Natural killer cell (primary cell): ENCODE measurements at regions not wholly inside any gene's neighbourhood (a gene's known extent, or its start where the extent isn't known, plus 50 kb on each side); places are given as distances from the start of the nearest gene placed in this dataset.

Experiments used
- ATAC-seq, 3 donors: fragments of 150-1000 bp in 2 of 3; fragments of 200-7000 bp in 1 of 3; cut with Tn5 transposase; 1 replicate in 1 of 3; 2 replicates in 2 of 3; pipeline ENCODE4 v1.10.0; 2021; ENCODE audit warnings: mild to moderate bottlenecking in 2 of 3, moderate library complexity in 2 of 3
- DNase-seq, 2 donors: peaks; one replicate each; pipeline versions ENCODE4 v3.0.0 to v3.0.0-alpha.2; 2013 to 2021; ENCODE audit warnings: mixed read lengths in 1 of 2
- H3K27ac ChIP-seq: one replicate; pipeline ENCODE4 v1.5.1; 2013; ENCODE audit warnings: mild to moderate bottlenecking, low read length
- H3K27me3 ChIP-seq: one replicate; pipeline ENCODE4 v1.6.1; 2013; ENCODE audit warnings: low read length; ENCODE audit not compliant: control insufficient read depth, insufficient read depth
- H3K36me3 ChIP-seq: one replicate; pipeline ENCODE4 v1.6.1; 2013; ENCODE audit warnings: low read length; ENCODE audit not compliant: control insufficient read depth, insufficient read depth
- H3K4me1 ChIP-seq: one replicate; pipeline ENCODE4 v1.6.1; 2013; ENCODE audit warnings: low read length; ENCODE audit not compliant: control insufficient read depth, insufficient read depth
- H3K4me3 ChIP-seq: one replicate; pipeline ENCODE4 v1.5.1; 2013; ENCODE audit warnings: low read length
- H3K9me3 ChIP-seq: one replicate; pipeline ENCODE4 v1.6.1; 2013; ENCODE audit warnings: low read length; ENCODE audit not compliant: control insufficient read depth, insufficient read depth
- H3K27ac Mint-ChIP-seq, 2 donors: one replicate each; pipeline ENCODE4 v1.8.0; 2022; ENCODE audit warnings: mild to moderate bottlenecking in 2 of 2, mixed read lengths in 2 of 2, moderate library complexity in 1 of 2
- H3K27me3 Mint-ChIP-seq, 2 donors: one replicate each; pipeline ENCODE4 v1.8.0; 2022; ENCODE audit warnings: low read depth in 2 of 2, mixed read lengths in 2 of 2
- H3K36me3 Mint-ChIP-seq: one replicate; pipeline ENCODE4 v1.8.0; 2022; ENCODE audit warnings: mixed read lengths
- H3K4me1 Mint-ChIP-seq, 2 donors: one replicate each; pipeline ENCODE4 v1.8.0; 2022; ENCODE audit warnings: mixed read lengths in 2 of 2
- H3K4me3 Mint-ChIP-seq: one replicate; pipeline ENCODE4 v1.8.0; 2022; ENCODE audit warnings: mild to moderate bottlenecking, moderate library complexity, mixed read lengths
- H3K9me3 Mint-ChIP-seq, 2 donors: one replicate each; pipeline ENCODE4 v1.8.0; 2022; ENCODE audit warnings: mixed read lengths in 2 of 2
- CTCF ChIP-seq: fragments of 200-600 bp; IDR thresholded peaks from one replicate; pipeline ENCODE4 v1.8.0; 2022; ENCODE audit warnings: antibody characterized with exemption
- WGBS: methylation state at CpG from one replicate; pipeline ENCODE4 v1.1.7; 2013; ENCODE audit warnings: missing lambda C conversion rate; ENCODE audit not compliant: insufficient coverage; 5-methylcytosine and 5-hydroxymethylcytosine counted together
- intact Hi-C: fragments of 100-400 bp; cut with micrococcal nuclease; formaldehyde crosslinking; loops from one replicate; pipeline ENCODE4 v1.14.2; 2022

- H3K4me3 ChIP-seq = no peak overlapping the region
- H3K9me3 Mint-ChIP-seq = no peaks in the 10 kb centered on the region
- H3K27me3 ChIP-seq = no peaks in the 10 kb centered on the region
- no peaks in the 10 kb centered on the region for H3K27me3 Mint-ChIP-seq
- intact Hi-C loops = no loop called here
- no peaks in the 10 kb centered on the region for H3K4me1 ChIP-seq
- no peaks in the 10 kb centered on the region for H3K36me3 ChIP-seq
- H3K4me3 Mint-ChIP-seq = no peak overlapping the region
- DNase-seq (no peak), ATAC-seq (no peak)
- H3K27ac ChIP-seq = no peak overlapping the region
- TF ChIP-seq CTCF = no peak
- WGBS = no CpG with 5 or more reads among the region's 1 CpG
- no peaks in the 10 kb centered on the region for H3K36me3 Mint-ChIP-seq
- H3K4me1 Mint-ChIP-seq = no peaks in the 10 kb centered on the region
- H3K9me3 ChIP-seq = no peaks in the 10 kb centered on the region
- no peak overlapping the region for H3K27ac Mint-ChIP-seq
These were observed 274.7 kb downstream of the CASP12 start for GRCh38 chr11:104623518-104623917.

GRCh38 chr11:104620991-104621390, 277.3 kb downstream of the CASP12 start:
- Histone ChIP-seq H3K4me3 (no peak overlapping the region), H3K27me3 (no peaks in the 10 kb centered on the region), H3K4me1 (no peaks in the 10 kb centered on the region), H3K9me3 (no peaks in the 10 kb centered on the region), H3K27ac (no peak overlapping the region), H3K36me3 (no peaks in the 10 kb centered on the region)
- TF ChIP-seq CTCF = no peak
- H3K4me1 Mint-ChIP-seq = no peaks in the 10 kb centered on the region
- H3K4me3 Mint-ChIP-seq = no peak overlapping the region
- intact Hi-C loops = no loop called here
- H3K27ac Mint-ChIP-seq = no peak overlapping the region
- H3K9me3 Mint-ChIP-seq = peaks cover 2 to 3% of the 10 kb centered on the region in 2 donors
- no peaks in the 10 kb centered on the region for H3K36me3 Mint-ChIP-seq
- DNase-seq (no peak), ATAC-seq (no peak)
- WGBS = 100% methylated on average over 1 of the region's 1 CpG
- H3K27me3 Mint-ChIP-seq = no peaks in the 10 kb centered on the region

GRCh38 chr11:104619751-104620150, 278.5 kb downstream of the CASP12 start:
- no peaks in the 10 kb centered on the region for H3K36me3 ChIP-seq
- Mint-ChIP-seq H3K36me3 (no peaks in the 10 kb centered on the region), H3K27me3 (no peaks in the 10 kb centered on the region), H3K4me1 (no peaks in the 10 kb centered on the region), H3K27ac (no peak overlapping the region), H3K9me3 (peaks cover 2 to 3% of the 10 kb centered on the region in 2 donors), H3K4me3 (no peak overlapping the region)
- H3K4me1 ChIP-seq = no peaks in the 10 kb centered on the region
- no peak overlapping the region for H3K4me3 ChIP-seq
- intact Hi-C loops = no loop called here
- no peak overlapping the region for H3K27ac ChIP-seq
- no peaks in the 10 kb centered on the region for H3K9me3 ChIP-seq
- ATAC-seq (no peak), DNase-seq (no peak)
- no peak for TF ChIP-seq CTCF
- WGBS = 60% methylated on average over 2 of the region's 3 CpGs
- H3K27me3 ChIP-seq = no peaks in the 10 kb centered on the region

GRCh38 chr11:104618954-104619353, 279.3 kb downstream of the CASP12 start:
- Histone ChIP-seq H3K36me3 (no peaks in the 10 kb centered on the region), H3K4me1 (no peaks in the 10 kb centered on the region), H3K9me3 (no peaks in the 10 kb centered on the region), H3K27me3 (no peaks in the 10 kb centered on the region), H3K27ac (no peak overlapping the region), H3K4me3 (no peak overlapping the region)
- Mint-ChIP-seq H3K9me3 (peaks cover 2 to 3% of the 10 kb centered on the region in 2 donors), H3K4me3 (no peak overlapping the region), H3K27ac (no peak overlapping the region), H3K27me3 (no peaks in the 10 kb centered on the region), H3K4me1 (no peaks in the 10 kb centered on the region), H3K36me3 (no peaks in the 10 kb centered on the region)
- no peak for TF ChIP-seq CTCF
- no peak for DNase-seq
- 80% methylated on average over 4 of the region's 4 CpGs for WGBS
- ATAC-seq = no peak
- intact Hi-C loops = no loop called here
